H9 (cell line): ENCODE measurements at regions not wholly inside any gene's neighbourhood (a gene's known extent, or its start where the extent isn't known, plus 50 kb on each side); places are given as distances from the start of the nearest gene placed in this dataset.

Source experiments
- DNase-seq: peaks from one replicate; pipeline ENCODE4 v3.0.0-alpha.2; 2017
- H2AFZ ChIP-seq: one replicate; pipeline ENCODE4 v1.6.1; 2013; ENCODE audit warnings: mild to moderate bottlenecking, low read length, control low read depth, moderate library complexity
- H2AK5ac ChIP-seq: 2 replicates; pipeline ENCODE4 v1.6.1; 2013; ENCODE audit warnings: low read length, control low read depth, mixed read lengths; ENCODE audit not compliant: insufficient read length
- H2BK120ac ChIP-seq: one replicate; pipeline ENCODE4 v1.6.1; 2013; ENCODE audit warnings: low read depth, mild to moderate bottlenecking, low read length, control low read depth, inconsistent platforms; ENCODE audit not compliant: poor library complexity, severe bottlenecking
- H2BK12ac ChIP-seq: 2 replicates; pipeline ENCODE4 v1.6.1; 2013; ENCODE audit warnings: low read length, control low read depth, mixed read lengths, low read depth; ENCODE audit not compliant: insufficient read length
- H2BK15ac ChIP-seq: 2 replicates; pipeline ENCODE4 v1.6.1; 2013; ENCODE audit warnings: low read depth, low read length, control low read depth
- H2BK20ac ChIP-seq: one replicate; pipeline ENCODE4 v1.6.1; 2013; ENCODE audit warnings: low read depth, mild to moderate bottlenecking, low read length, control low read depth, inconsistent platforms; ENCODE audit not compliant: poor library complexity, severe bottlenecking
- H2BK5ac ChIP-seq: 2 replicates; pipeline ENCODE4 v1.6.1; 2013; ENCODE audit warnings: low read length, control low read depth, mixed read lengths; ENCODE audit not compliant: insufficient read length
- H3K14ac ChIP-seq: 2 replicates; pipeline ENCODE4 v1.6.1; 2013; ENCODE audit warnings: low read length, control low read depth; ENCODE audit not compliant: insufficient read depth
- H3K18ac ChIP-seq: 2 replicates; pipeline ENCODE4 v1.6.1; 2013; ENCODE audit warnings: low read depth, mild to moderate bottlenecking, mixed read lengths, low read length, control low read depth; ENCODE audit not compliant: insufficient read length
- H3K23ac ChIP-seq: 2 replicates; pipeline ENCODE4 v1.6.1; 2013; ENCODE audit warnings: low read length, control low read depth, mixed read lengths, low read depth; ENCODE audit not compliant: insufficient read length
- H3K23me2 ChIP-seq: 2 replicates; pipeline ENCODE4 v1.6.1; 2013; ENCODE audit warnings: low read depth, mild to moderate bottlenecking, mixed read lengths, low read length, control low read depth; ENCODE audit not compliant: insufficient read length, poor library complexity, severe bottlenecking
- H3K27ac ChIP-seq: 2 replicates; pipeline ENCODE4 v1.5.1; 2013; ENCODE audit warnings: low read length, control low read depth, mixed read lengths, low read depth; ENCODE audit not compliant: insufficient read length
- H3K27me3 ChIP-seq: 2 replicates; pipeline ENCODE4 v1.6.1; 2013; ENCODE audit warnings: low read length, control low read depth, inconsistent platforms; ENCODE audit not compliant: insufficient read depth
- H3K4ac ChIP-seq: 2 replicates; pipeline ENCODE4 v1.6.1; 2013; ENCODE audit warnings: low read depth, mild to moderate bottlenecking, control low read depth, inconsistent platforms, low read length, moderate library complexity
- H3K4me1 ChIP-seq: 2 replicates; pipeline ENCODE4 v1.6.1; 2013; ENCODE audit warnings: low read length, control low read depth, inconsistent platforms; ENCODE audit not compliant: insufficient read depth
- H3K4me2 ChIP-seq: 2 replicates; pipeline ENCODE4 v1.6.1; 2013; ENCODE audit warnings: low read length, control low read depth, mixed read lengths; ENCODE audit not compliant: insufficient read length, insufficient read depth
- H3K56ac ChIP-seq: 2 replicates; pipeline ENCODE4 v1.6.1; 2013; ENCODE audit warnings: low read depth, mild to moderate bottlenecking, mixed read lengths, low read length, control low read depth; ENCODE audit not compliant: insufficient read length
- H3K79me1 ChIP-seq: 2 replicates; pipeline ENCODE4 v1.6.1; 2013; ENCODE audit warnings: low read depth, mild to moderate bottlenecking, moderate library complexity, low read length, control low read depth, inconsistent platforms; ENCODE audit not compliant: insufficient read depth, poor library complexity, severe bottlenecking
- H3K79me2 ChIP-seq: 2 replicates; pipeline ENCODE4 v1.6.1; 2013; ENCODE audit warnings: low read length, control low read depth, inconsistent platforms; ENCODE audit not compliant: insufficient read depth
- H3K9ac ChIP-seq: 2 replicates; pipeline ENCODE4 v1.6.1; 2013; ENCODE audit warnings: low read length, control low read depth, mixed read lengths; ENCODE audit not compliant: insufficient read length; ENCODE audit errors: extremely low read depth
- H3K9me3 ChIP-seq: one replicate; pipeline ENCODE4 v1.6.1; 2013; ENCODE audit warnings: low read depth, low read length, inconsistent platforms; ENCODE audit not compliant: control insufficient read depth
- H3T11ph ChIP-seq: one replicate; pipeline ENCODE4 v1.6.1; 2013; ENCODE audit warnings: mild to moderate bottlenecking, low read length, control low read depth, inconsistent platforms
- H4K20me1 ChIP-seq: one replicate; pipeline ENCODE4 v1.6.1; 2013; ENCODE audit not compliant: control insufficient read depth, insufficient read length, insufficient read depth
- H4K5ac ChIP-seq: 2 replicates; pipeline ENCODE4 v1.6.1; 2013; ENCODE audit warnings: low read depth, mild to moderate bottlenecking, mixed read lengths, low read length, control low read depth; ENCODE audit not compliant: insufficient read length
- H4K8ac ChIP-seq: replicated peaks from 2 replicates; pipeline ENCODE4 v1.6.1; 2013; ENCODE audit warnings: low read length, control low read depth, mixed read lengths, low read depth; ENCODE audit not compliant: insufficient read length
- H4K91ac ChIP-seq: 2 replicates; pipeline ENCODE4 v1.6.1; 2013; ENCODE audit warnings: low read depth, mild to moderate bottlenecking, moderate library complexity, mixed read lengths, low read length, control low read depth; ENCODE audit not compliant: insufficient read length
- H3K27ac Mint-ChIP-seq, 3 experiments: 2 replicates in 2 of 3; 3 replicates in 1 of 3; pipeline ENCODE4 v1.8.0; 2020 to 2021; ENCODE audit warnings: mixed read lengths in 3 of 3, mild to moderate bottlenecking in 1 of 3, moderate library complexity in 1 of 3
- H3K27me3 Mint-ChIP-seq: 2 replicates; pipeline ENCODE4 v1.8.0; 2021; ENCODE audit warnings: low read depth, mild to moderate bottlenecking, moderate library complexity, mixed read lengths
- H3K36me3 Mint-ChIP-seq, 3 experiments: 2 replicates in 2 of 3; 3 replicates in 1 of 3; pipeline ENCODE4 v1.8.0; 2020 to 2021; ENCODE audit warnings: low read depth in 3 of 3, mixed read lengths in 3 of 3; ENCODE audit not compliant: insufficient read depth in 1 of 3
- H3K4me1 Mint-ChIP-seq, 2 experiments: 2 replicates each; pipeline ENCODE4 v1.8.0; 2020; ENCODE audit warnings: mixed read lengths in 2 of 2
- H3K4me3 Mint-ChIP-seq, 2 experiments: 2 replicates in 1 of 2; 3 replicates in 1 of 2; pipeline ENCODE4 v1.8.0; 2020 to 2021; ENCODE audit warnings: mild to moderate bottlenecking in 2 of 2, mixed read lengths in 2 of 2, moderate library complexity in 1 of 2
- H3K9me3 Mint-ChIP-seq, 2 experiments: 2 replicates in 1 of 2; 3 replicates in 1 of 2; pipeline ENCODE4 v1.8.0; 2020; ENCODE audit warnings: mild to moderate bottlenecking in 2 of 2, mixed read lengths in 2 of 2, moderate library complexity in 1 of 2
- CTCF ChIP-seq: fragments of 200-600 bp; sonication (generic); conservative IDR thresholded peaks from 3 replicates; pipeline ENCODE4 v1.8.0; 2021; ENCODE audit warnings: antibody characterized with exemption, mild to moderate bottlenecking
- WGBS: extraction: QIAGEN DNeasy Blood & Tissue Kit; methylation state at CpG from one replicate; pipeline ENCODE4 v1.1.7; 2013; ENCODE audit warnings: missing lambda C conversion rate, low lambda C conversion rate, mixed read lengths; ENCODE audit not compliant: insufficient read length; ENCODE audit errors: extremely low coverage; 5-methylcytosine and 5-hydroxymethylcytosine counted together

DNA sequence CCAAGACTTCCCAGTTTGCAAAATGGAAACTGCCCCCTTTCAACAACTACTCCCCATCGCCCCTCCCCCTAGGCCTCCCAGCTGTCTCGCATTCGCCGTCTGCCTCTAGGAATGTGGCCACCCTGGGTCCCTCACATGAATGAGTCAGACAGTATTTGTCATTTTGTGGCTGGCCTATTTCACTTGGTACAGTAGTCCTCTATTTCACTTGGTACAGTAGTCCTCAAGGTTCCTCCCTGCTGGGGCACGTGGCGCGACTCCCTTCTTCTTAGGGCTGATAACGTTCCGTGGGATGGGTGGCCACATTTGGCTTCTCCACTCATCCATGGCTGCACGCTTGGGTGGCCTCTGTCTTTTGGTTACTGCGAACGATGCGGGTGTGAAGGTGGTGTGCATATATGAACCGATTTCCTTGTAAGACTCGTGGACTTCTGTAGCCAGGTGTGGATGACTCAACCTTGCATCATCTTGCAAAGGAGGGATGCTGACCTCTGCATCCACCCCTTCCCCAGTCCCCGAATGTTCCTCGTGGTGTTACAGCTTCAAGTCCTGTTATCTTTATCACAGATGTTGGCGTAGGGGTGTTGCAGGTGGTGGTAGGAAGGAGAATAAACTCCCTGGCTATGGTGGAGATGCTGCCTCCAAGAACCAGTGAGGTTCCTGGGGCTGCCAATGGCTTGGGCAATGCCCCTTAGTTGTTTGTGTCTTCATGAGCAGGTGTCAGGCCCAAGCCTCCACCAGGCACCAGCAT lies 112.1 kb upstream of the SOX1 start:
- no peak overlapping the region for H3K27ac ChIP-seq
- no peak overlapping the region for H3K4me2 ChIP-seq
- H3K27ac Mint-ChIP-seq: no peak overlapping the region
- TF ChIP-seq CTCF: no peak
- no peak overlapping the region for H4K5ac ChIP-seq
- no peak overlapping the region for H3K9ac ChIP-seq
- WGBS: no CpG with 5 or more reads among the region's 18 CpGs
- no peak overlapping the region for H2BK120ac ChIP-seq
- H2BK5ac ChIP-seq: no peak overlapping the region
- no peak overlapping the region for H3K18ac ChIP-seq
- no peaks in the 10 kb centered on the region for H3K27me3 ChIP-seq
- H3T11ph ChIP-seq: no peak overlapping the region
- H3K9me3 Mint-ChIP-seq: peaks cover 12 to 14% of the 10 kb centered on the region in 2 experiments
- peaks cover 3 to 5% (median 5%) of the 10 kb centered on the region in 3 experiments; a peak in 6 of 7 replicates for H3K36me3 Mint-ChIP-seq
- H3K4ac ChIP-seq: no peak overlapping the region
- H4K91ac ChIP-seq: no peak overlapping the region
- H3K4me3 Mint-ChIP-seq: no peak overlapping the region
- H3K27me3 Mint-ChIP-seq: peaks cover 27% of the 10 kb centered on the region
- peaks cover 10% of the 10 kb centered on the region for H3K9me3 ChIP-seq
- H2AFZ ChIP-seq: no peak overlapping the region
- H3K4me1 Mint-ChIP-seq: peaks cover 11 to 14% of the 10 kb centered on the region in 2 experiments
- no peak overlapping the region for H2BK15ac ChIP-seq
- H3K23me2 ChIP-seq: no peaks in the 10 kb centered on the region
- H3K79me1 ChIP-seq: no peaks in the 10 kb centered on the region
- no peaks in the 10 kb centered on the region for H4K20me1 ChIP-seq
- H3K4me1 ChIP-seq: no peaks in the 10 kb centered on the region
- no peak overlapping the region for H2AK5ac ChIP-seq
- no peak overlapping the region for H2BK20ac ChIP-seq
- H2BK12ac ChIP-seq: no peak overlapping the region
- H3K79me2 ChIP-seq: no peaks in the 10 kb centered on the region
- H3K23ac ChIP-seq: no peak overlapping the region
- no peak overlapping the region; the same call in 1 of the 2 replicates for H3K14ac ChIP-seq
- no peak overlapping the region for H4K8ac ChIP-seq
- no peak overlapping the region for H3K56ac ChIP-seq
- DNase-seq: no peak
